ENCODE measurements at regions not wholly inside any gene's neighbourhood (a gene's known extent, or its start where the extent isn't known, plus 50 kb on each side); places are given as distances from the start of the nearest gene placed in this dataset.

DNA sequence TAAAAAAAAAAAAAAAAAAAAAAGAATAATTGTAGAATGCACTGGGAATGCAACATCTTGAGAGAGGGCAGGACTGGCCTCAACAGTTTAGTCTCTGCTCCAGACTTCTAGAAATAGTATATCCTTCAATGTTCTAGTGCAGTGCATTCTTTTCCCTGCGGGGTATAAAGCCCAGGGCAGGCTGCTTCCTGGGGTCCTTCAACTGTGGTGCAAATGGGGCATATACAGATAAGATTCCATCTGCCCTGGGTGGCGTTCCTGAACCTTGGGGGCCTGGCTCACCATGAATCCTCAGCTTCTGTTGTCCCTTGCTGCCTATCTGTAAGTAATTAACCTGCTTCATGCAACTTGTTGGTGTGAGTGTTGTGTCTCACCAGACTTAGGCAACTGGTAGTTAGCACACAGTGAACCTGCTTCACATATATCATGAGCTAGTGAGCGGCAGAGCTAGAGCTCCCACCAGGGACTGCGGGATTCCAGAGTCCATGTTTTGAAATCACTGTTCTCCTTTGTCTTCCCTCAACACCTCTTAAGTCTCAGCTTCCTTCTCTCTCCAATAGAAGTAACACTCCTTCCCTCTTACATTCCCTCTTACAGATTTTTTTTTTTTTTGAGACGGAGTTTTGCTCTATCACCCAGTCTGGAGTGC lies 177.6 kb downstream of the SUDS3 start:
- Histone ChIP-seq H3K9me3 (no peaks in the 10 kb centered on the region), H3K27me3 (no peaks in the 10 kb centered on the region), H3K4me3 (no peak overlapping the region), H3K4me1 (no peaks in the 10 kb centered on the region), H3K27ac (no peak overlapping the region), H3K36me3 (no peaks in the 10 kb centered on the region)
- DNase-seq (no peak), ATAC-seq (no peak)
- intact Hi-C loops (cut with DNase I): no loop called here
- TF ChIP-seq, protein P1, sequence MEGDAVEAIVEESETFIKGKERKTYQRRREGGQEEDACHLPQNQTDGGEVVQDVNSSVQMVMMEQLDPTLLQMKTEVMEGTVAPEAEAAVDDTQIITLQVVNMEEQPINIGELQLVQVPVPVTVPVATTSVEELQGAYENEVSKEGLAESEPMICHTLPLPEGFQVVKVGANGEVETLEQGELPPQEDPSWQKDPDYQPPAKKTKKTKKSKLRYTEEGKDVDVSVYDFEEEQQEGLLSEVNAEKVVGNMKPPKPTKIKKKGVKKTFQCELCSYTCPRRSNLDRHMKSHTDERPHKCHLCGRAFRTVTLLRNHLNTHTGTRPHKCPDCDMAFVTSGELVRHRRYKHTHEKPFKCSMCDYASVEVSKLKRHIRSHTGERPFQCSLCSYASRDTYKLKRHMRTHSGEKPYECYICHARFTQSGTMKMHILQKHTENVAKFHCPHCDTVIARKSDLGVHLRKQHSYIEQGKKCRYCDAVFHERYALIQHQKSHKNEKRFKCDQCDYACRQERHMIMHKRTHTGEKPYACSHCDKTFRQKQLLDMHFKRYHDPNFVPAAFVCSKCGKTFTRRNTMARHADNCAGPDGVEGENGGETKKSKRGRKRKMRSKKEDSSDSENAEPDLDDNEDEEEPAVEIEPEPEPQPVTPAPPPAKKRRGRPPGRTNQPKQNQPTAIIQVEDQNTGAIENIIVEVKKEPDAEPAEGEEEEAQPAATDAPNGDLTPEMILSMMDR (IDR thresholded peaks at IDR 0.05): no peak

DNA sequence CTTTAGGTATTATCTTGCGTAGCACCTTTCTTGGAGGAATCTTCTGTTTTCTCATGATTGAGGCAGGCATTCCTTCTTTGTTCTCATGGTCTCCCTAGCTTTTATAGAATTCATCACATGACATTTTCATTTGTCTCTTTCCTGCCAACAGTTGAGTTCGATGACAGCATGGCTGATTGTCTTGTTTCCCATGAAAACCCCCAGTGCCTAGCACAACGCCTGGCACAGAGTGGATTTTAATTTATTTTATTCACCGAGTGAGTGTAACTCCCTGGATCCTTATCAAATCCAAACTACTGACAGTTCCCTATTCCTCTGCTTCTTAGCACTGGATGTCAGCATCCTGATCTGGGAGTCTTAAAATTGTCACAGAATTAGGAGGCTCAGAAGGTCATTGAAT lies 182.6 kb downstream of the SUDS3 start:
- ATAC-seq (no peak), DNase-seq (no peak)
- no peak overlapping the region for H3K27ac ChIP-seq
- H3K4me1 ChIP-seq: no peaks in the 10 kb centered on the region
- no peaks in the 10 kb centered on the region for H3K36me3 ChIP-seq
- intact Hi-C loops (cut with DNase I): no loop called here
- TF ChIP-seq, protein P1 (IDR thresholded peaks at IDR 0.05): no peak
- no peaks in the 10 kb centered on the region for H3K9me3 ChIP-seq
- H3K4me3 ChIP-seq: no peak overlapping the region
- H3K27me3 ChIP-seq: no peaks in the 10 kb centered on the region

DNA sequence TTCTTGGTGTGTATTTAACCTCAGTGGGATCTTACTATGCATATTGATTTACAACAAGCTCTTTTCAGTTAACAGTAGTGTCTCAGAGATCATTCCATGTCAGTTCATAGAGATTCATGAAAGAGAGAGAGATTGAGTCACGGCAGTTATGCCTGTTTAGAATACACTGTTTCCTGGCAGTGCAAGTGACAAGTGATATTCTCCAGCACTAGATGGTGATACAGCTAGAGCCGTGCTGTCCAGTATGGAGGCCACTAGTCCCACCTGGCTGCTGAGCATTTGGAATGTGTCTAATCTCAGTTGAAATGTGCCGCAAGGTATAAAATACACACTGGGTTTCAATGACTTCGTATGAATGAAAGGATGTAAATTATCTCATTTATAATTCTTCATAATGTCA lies 184.4 kb downstream of the SUDS3 start:
- TF ChIP-seq, protein P1 (IDR thresholded peaks at IDR 0.05): no peak
- Histone ChIP-seq H3K4me1 (no peaks in the 10 kb centered on the region), H3K9me3 (no peaks in the 10 kb centered on the region), H3K27me3 (no peaks in the 10 kb centered on the region), H3K36me3 (no peaks in the 10 kb centered on the region), H3K27ac (no peak overlapping the region), H3K4me3 (no peak overlapping the region)
- no peak for ATAC-seq
- no peak for DNase-seq
- intact Hi-C loops (cut with DNase I): no loop called here

DNA sequence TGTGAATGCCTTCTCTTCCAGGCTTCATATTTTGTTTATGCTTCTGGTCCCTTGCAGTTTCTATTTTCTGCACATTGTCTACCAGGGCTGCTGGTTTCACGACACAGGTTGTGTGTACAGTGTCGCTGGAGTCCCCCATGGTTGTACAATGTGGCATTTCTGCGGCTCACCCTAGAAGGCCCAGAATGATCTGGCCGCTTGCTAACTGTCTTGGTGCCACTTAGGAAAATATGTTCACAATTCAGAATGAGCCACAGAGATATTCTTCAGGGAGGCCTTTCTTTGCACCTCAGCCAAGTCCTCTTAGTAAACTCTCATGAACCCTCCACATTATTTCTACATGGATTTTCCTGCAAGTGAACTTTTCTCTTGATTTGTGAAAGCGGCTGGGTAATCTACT lies 195.4 kb downstream of the SUDS3 start:
- intact Hi-C loops (cut with DNase I): no loop called here
- ATAC-seq (no peak), DNase-seq (no peak)
- H3K27me3 ChIP-seq: no peaks in the 10 kb centered on the region
- TF ChIP-seq, protein P1 (IDR thresholded peaks at IDR 0.05): no peak
- no peaks in the 10 kb centered on the region for H3K4me1 ChIP-seq
- H3K36me3 ChIP-seq: no peaks in the 10 kb centered on the region
- H3K9me3 ChIP-seq: peaks cover 0 to 15% of the 10 kb centered on the region in 2 donors
- H3K27ac ChIP-seq: no peak overlapping the region
- no peak overlapping the region for H3K4me3 ChIP-seq

DNA sequence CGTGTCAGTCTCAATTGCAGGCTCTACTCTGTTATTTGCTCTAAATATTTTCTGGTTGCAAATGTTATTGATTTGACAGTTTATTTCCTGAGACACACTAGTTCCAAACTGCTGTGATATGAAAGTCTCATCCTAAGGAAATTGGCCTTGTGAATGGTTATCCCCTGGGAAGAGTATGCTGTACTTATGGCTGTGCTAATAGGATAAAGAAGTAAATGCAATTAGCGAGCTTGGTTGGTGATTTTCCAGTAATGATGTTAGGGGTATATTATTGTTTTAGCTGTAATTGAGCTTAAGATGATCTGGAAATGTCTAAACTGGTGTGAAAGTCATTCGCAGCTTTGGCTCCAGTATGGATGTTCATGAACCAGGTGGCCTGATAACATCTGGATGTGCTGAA lies 197.9 kb downstream of the SUDS3 start:
- no peak for ATAC-seq
- no peaks in the 10 kb centered on the region for H3K4me1 ChIP-seq
- TF ChIP-seq, protein P1 (IDR thresholded peaks at IDR 0.05): no peak
- no peaks in the 10 kb centered on the region for H3K27me3 ChIP-seq
- no peak overlapping the region for H3K4me3 ChIP-seq
- no peak for DNase-seq
- intact Hi-C loops (cut with DNase I): no loop called here
- no peak overlapping the region for H3K27ac ChIP-seq
- H3K9me3 ChIP-seq: peaks cover 0 to 15% of the 10 kb centered on the region in 2 donors
- no peaks in the 10 kb centered on the region for H3K36me3 ChIP-seq

Measured in left lung (tissue), 4 donors.